Epithelial cell of proximal tubule (primary cell): ENCODE measurements at regions not wholly inside any gene's neighbourhood (a gene's known extent, or its start where the extent isn't known, plus 50 kb on each side); places are given as distances from the start of the nearest gene placed in this dataset.
"Not testable (repeated sequence)": the region's sequence is repeated elsewhere in the genome, so short reads cannot be mapped to it uniquely, and the experiment has no call there.

Experiments used
- DNase-seq: peaks from one replicate; pipeline ENCODE4 v3.0.0-alpha.2; 2011; ENCODE audit warnings: low read depth
- H3K4me3 ChIP-seq: 2 replicates; pipeline ENCODE4 v1.5.1; 2011; ENCODE audit warnings: low read depth, mild to moderate bottlenecking, low read length
- TF ChIP-seq, protein P1 (sequence below): conservative IDR thresholded peaks from 2 replicates; pipeline ENCODE4 v1.5.1; 2012; ENCODE audit warnings: low read depth, mild to moderate bottlenecking, low read length

DNA sequence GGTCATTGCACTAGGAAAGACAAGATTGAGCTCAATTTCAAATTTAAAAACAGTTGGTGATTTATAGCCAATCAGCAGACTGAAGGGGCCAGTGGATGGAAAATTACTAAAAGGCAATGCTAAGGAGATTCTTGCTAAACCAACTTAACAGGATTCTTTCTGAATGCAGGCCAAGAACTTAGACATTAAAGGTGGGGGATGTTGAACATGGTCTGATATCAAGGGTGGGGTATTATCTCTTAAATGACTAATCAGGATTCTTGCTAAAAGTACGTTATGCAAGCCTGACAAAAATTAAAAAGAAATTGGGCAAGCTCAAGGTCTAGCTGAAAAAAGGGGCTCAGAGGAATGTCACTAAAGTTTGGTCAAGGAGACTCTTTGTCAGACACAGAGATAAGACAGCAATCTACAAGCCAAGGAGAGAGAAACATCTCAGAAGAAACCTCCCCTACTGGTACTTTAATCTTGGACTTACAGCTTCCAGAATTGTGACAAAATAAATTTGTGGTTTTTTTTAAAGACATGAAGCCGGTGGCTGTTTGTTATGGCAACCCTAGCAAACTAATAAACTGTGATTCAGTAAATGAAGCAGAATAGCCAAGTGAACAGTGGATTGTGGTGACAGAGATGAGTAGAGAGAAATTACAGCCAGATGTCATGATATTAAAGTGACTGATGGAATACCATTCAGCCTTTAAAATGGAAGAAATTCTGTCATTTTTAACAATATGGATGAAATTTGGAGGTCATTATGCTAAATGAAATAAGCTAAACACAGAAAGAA, 120.3 kb upstream of the KLHL4 start:
- TF ChIP-seq, protein P1, sequence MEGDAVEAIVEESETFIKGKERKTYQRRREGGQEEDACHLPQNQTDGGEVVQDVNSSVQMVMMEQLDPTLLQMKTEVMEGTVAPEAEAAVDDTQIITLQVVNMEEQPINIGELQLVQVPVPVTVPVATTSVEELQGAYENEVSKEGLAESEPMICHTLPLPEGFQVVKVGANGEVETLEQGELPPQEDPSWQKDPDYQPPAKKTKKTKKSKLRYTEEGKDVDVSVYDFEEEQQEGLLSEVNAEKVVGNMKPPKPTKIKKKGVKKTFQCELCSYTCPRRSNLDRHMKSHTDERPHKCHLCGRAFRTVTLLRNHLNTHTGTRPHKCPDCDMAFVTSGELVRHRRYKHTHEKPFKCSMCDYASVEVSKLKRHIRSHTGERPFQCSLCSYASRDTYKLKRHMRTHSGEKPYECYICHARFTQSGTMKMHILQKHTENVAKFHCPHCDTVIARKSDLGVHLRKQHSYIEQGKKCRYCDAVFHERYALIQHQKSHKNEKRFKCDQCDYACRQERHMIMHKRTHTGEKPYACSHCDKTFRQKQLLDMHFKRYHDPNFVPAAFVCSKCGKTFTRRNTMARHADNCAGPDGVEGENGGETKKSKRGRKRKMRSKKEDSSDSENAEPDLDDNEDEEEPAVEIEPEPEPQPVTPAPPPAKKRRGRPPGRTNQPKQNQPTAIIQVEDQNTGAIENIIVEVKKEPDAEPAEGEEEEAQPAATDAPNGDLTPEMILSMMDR = no peak
- no peak for DNase-seq
- H3K4me3 ChIP-seq = no peak overlapping the region

DNA sequence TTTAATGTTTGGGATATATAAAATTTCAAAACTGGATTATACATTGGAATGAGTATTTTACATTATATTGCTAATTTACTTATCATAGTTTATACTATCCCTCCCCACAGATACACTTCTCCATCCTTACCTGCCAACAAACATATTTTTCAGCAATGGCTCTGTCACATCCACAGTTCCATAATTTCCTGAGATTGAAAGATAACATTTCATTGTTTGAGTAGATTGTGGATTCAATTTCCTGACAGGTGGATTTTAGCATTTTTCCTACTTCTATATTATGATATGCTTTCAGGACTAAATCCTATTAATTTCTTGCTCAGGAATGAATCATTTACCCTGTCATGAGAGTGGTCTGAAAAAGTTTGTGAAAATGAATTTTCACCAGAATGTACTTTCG, 115.3 kb upstream of the KLHL4 start:
- DNase-seq = no peak
- H3K4me3 ChIP-seq = no peak overlapping the region
- TF ChIP-seq, protein P1 = no peak

DNA sequence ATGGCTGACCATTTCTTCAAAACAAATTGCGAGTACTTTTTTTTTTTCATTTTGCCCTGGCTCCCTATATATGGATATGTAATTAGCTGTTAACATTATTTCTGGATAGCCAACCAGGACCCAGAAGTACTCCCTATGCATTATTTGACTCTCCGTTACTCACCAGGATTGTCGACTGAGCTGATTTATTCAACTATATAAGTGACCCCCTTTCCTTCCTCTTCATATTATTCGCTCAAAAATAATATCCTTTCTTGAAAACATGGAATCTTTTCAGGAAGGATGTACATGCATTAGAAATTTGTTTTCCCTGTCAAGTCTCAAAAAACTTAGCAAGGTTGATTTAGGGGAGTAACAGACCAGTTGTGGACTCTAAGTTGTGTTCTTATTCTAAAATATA, 114.1 kb upstream of the KLHL4 start:
- TF ChIP-seq, protein P1 = no peak
- no peak for DNase-seq
- no peak overlapping the region for H3K4me3 ChIP-seq

DNA sequence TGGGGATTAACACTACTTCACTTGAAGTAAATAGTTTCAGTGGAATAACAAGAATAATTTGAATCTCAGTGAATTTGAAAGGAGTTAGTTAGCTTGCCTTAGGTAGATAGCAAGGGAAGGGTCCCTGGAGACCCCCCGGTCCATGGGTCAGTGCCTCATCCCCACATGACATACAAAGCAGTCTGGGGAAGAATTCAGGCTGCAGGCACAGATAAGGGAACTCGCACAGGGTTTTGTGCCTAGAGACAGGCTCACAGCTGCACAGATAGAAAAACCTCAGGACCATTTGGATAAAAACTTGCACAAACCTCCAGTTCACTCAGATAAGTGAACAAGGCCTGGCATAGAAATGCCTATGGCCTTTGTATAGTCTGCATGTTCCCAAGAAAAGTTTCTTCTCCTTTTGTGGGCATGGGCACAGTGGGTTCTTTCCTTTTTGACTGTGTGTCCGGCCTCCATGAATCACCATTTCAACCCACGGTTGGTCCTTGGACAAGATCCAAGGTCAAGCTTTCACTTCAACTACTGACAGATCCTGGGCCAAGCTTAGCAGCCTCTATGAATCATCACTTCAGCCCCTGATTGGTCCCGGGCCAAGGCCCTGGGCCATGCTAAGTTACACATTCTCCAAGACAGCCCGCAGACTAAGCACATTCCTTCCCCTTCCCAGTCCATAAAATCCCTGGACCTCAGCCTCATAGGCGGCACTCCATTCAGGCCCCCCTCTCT, 108.3 kb upstream of the KLHL4 start:
- peak; percentile 91 for DNase-seq

DNA sequence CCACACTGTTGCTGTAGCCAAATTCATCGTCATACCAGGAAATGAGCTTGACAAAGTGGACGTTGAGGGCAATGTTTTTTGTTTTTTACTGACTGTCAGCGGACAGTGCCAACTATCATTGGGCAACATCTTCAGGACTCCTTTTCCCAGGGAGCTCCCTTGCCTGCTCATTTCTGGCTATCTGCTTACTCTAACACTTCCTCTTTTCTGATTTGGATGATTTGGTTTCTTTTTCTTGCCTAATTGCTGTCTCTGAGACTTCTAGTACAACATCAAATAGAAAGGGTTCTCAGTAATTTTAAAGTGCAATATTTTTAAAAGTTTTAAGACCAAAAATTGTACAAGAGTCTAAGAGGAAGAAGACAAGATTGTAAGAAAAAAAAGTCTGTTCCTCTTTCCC, 92.0 kb upstream of the KLHL4 start:
- TF ChIP-seq, protein P1 = no peak
- no peak for DNase-seq
- no peak overlapping the region for H3K4me3 ChIP-seq

More for the DNA sequence above, 108.3 kb upstream of the KLHL4 start:
- H3K4me3 ChIP-seq = no peak overlapping the region
- TF ChIP-seq, protein P1 = no peak

DNA sequence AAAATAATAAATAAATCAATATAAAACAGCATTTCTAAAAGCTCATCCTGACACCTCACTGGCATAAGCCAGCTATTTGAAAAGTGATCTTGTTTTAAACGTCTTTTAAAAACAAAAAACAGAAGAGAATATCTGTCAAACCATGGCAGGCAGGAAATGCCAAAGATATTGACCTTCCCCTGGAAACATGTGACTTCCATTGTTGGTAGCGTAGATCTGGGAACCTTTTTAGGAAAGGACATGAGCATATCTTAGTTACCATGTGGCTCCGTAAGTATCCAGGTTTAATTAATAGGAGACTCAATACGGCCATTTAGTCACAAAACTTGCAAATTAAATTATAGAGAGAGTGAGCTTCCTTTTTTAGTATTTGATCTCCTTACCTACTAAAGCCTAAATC, 83.0 kb upstream of the KLHL4 start:
- DNase-seq = no peak
- TF ChIP-seq, protein P1 = no peak
- H3K4me3 ChIP-seq = no peak overlapping the region

DNA sequence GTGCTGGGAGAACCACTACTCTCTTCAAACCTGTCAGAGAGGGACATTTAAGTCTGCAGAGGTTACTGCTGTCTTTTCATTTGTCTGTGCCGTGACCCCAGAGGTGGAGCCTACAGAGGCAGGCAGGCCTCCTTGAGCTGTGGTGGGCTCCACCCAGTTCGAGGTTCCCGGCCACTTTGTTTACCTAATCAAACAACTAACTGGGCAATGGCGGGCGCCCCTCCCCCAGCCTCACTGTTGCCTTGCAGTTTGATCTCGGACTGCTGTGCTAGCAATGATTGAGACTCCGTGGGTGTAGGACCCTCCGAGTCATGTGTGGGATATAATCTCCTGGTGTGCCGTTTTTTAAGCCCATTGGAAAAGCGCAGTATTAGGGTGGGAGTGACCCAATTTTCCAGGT, 69.0 kb upstream of the KLHL4 start:
- DNase-seq, H3K4me3 ChIP-seq: not testable (repeated sequence)

DNA sequence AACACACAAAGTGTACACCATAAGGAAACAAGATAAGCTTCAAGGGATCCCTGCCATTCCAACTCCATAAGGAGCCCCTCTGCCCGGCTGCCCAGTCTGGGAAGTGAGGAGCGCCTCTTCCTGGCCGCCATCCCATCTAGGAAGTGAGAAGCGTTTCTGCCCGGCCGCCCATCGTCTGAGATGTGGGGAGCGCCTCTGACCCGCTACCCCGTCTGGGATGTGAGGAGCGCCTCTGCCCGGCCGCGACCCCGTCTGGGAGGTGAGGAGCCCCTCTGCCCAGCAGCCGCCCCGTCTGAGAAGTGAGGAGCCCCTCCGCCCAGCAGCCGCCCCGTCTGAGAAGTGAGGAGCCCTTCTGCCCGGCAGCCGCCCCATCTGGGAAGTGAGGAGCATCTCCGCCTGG, 51.8 kb upstream of the KLHL4 start:
- not testable (repeated sequence) for H3K4me3 ChIP-seq, DNase-seq
